ENCODE measurements at regions not wholly inside any gene's neighbourhood (a gene's known extent, or its start where the extent isn't known, plus 50 kb on each side); places are given as distances from the start of the nearest gene placed in this dataset.

GRCh38 chr18:47404845-47405244 is 153.4 kb upstream of the SKOR2 start:
- no peak for TF ChIP-seq CTCF (conservative IDR thresholded peaks at IDR 0.05; ENCODE audit: low read depth, low read length)
- no peak for DNase-seq (ENCODE audit: low read depth)
- no peak overlapping the region for H3K4me3 ChIP-seq (ENCODE audit: low read depth, low read length)

DNA sequence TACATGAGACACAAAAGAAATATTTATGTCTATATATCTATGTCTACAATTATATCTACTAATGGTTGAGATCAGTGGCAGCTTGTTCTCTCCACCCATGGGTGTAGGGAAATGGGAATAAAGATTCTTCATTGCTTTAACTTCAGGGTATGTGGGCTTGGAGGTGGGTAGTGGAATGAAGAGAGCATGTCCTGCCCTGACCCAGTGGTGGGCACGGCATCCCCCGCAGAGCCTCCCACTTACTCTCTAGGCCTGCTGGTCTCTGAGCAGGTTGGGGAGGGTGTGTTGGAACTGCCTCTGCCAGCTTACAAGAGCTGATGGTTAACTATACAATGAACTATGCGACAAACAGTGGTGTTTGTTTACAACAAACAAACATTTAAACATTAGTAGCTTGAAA is 152.5 kb upstream of the SKOR2 start:
- no peak overlapping the region for H3K4me3 ChIP-seq (ENCODE audit: low read depth, low read length)
- no peak for DNase-seq (ENCODE audit: low read depth)
- TF ChIP-seq CTCF (conservative IDR thresholded peaks at IDR 0.05; ENCODE audit: low read depth, low read length), result no peak

- H3K4me3 ChIP-seq (ENCODE audit: low read depth, low read length), result no peak overlapping the region
- no peak for TF ChIP-seq CTCF (conservative IDR thresholded peaks at IDR 0.05; ENCODE audit: low read depth, low read length)
- no peak for DNase-seq (ENCODE audit: low read depth)
Measured at GRCh38 chr18:47403317-47403716, 151.9 kb upstream of the SKOR2 start.

GRCh38 chr18:47399475-47399874 is 148.0 kb upstream of the SKOR2 start:
- no peak for DNase-seq (ENCODE audit: low read depth)
- no peak for TF ChIP-seq CTCF (conservative IDR thresholded peaks at IDR 0.05; ENCODE audit: low read depth, low read length)
- no peak overlapping the region for H3K4me3 ChIP-seq (ENCODE audit: low read depth, low read length)

DNA sequence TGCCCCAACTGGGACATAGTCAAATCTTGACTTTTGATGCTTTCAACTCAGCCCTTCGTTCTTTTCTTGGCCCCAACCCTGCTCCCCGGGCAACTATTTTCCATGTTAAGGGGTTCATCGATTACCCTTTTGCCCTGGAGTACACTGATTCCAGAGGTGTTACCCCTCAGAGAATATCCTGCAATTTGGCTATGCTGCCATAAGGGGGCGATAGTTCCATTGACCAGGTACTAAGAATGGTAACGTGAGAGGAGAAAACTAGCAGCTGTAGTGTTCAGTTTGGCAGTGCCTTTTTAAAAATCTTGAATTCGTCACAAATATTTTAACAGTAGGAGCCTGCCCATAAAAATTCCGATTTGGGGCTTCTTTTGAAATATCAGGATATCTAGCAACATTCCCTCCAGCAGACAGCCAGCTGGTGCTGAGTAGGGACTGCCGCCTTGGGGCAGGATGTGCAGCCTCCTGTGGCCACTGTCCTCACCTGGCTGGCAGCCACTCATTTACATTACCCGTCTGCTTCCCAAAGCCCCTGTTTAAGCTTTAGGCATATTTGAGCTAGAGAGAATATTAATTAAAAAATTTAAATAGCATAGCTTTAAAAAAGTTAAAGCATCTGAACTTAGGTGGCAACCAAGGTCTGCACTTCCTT is 146.3 kb upstream of the SKOR2 start:
- no peak overlapping the region for H3K4me3 ChIP-seq (ENCODE audit: low read depth, low read length)
- DNase-seq (ENCODE audit: low read depth), result no peak
- TF ChIP-seq CTCF (conservative IDR thresholded peaks at IDR 0.05; ENCODE audit: low read depth, low read length), result no peak

DNA sequence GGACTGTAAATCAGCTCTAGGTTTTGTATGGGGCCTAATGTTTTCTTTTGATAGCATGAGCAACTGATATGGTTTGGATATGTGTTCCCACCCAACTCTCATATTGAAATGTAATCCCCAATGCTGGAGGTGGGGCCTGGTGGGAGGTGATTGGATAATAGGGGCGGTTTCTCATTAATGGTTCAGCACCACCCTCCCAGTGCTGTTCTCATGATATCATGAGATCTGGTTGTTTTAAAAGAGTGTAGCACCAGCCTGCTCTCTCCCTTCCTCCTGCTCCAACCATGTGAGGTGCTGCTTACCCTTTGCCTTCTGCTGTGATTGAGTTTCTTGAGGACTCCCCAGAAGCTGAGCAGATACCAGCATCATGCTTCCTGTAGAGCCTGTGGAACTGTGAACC is 140.2 kb upstream of the SKOR2 start:
- H3K4me3 ChIP-seq (ENCODE audit: low read depth, low read length), result no peak overlapping the region
- TF ChIP-seq CTCF (conservative IDR thresholded peaks at IDR 0.05; ENCODE audit: low read depth, low read length), result no peak
- no peak for DNase-seq (ENCODE audit: low read depth)

DNA sequence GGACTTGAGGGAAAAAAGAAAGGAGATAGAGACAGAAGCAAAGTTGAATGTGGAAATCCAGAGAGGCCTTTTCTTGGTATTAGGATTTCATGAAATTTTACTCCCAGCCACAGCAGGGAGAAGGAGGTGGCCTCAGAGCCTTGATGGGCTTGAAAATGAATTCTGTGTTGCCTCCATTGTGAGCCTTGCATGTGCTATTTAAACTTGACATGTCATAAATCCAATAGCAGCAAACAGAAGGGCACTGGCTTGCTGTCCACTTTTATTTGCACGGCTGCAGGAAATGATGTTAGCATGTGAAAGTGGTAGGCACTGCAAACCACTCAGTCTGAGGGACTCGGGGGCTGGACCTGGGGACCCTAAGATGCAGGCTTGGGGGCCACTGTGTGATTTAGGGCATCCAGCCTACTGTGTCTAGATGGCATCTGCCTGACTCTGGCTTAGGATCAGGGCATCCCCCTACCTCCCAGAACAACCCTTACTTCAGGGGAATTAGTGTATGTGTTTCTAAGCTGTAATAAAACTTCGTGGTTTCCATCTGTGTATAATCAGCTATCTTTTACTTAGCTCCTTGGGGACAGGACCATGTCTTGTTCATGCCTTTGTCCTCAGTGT is 139.1 kb upstream of the SKOR2 start:
- H3K4me3 ChIP-seq (ENCODE audit: low read depth, low read length), result no peak overlapping the region
- no peak for DNase-seq (ENCODE audit: low read depth)
- TF ChIP-seq CTCF (conservative IDR thresholded peaks at IDR 0.05; ENCODE audit: low read depth, low read length), result no peak
